D721Med (cell line): ENCODE measurements at regions not wholly inside any gene's neighbourhood (a gene's known extent, or its start where the extent isn't known, plus 50 kb on each side); places are given as distances from the start of the nearest gene placed in this dataset.

Experiments used
- DNase-seq: peaks from one replicate; pipeline ENCODE4 v3.0.0; 2011; ENCODE audit warnings: low spot score; ENCODE audit not compliant: insufficient read length
- FAIRE-seq: peaks from 2 replicates; lab custom pipeline; 2011; peaks lifted over from hg19 to GRCh38; lab: Jason Lieb, UNC
- CTCF ChIP-seq: IDR thresholded peaks from 2 replicates; pipeline ENCODE4 v1.5.1; 2012; ENCODE audit warnings: mild to moderate bottlenecking, control low read depth; ENCODE audit not compliant: insufficient read depth; ENCODE audit errors: missing control alignments

GRCh38 chr20:56985066-56985685 is 281.3 kb downstream of the BMP7 start:
- no peak for FAIRE-seq

GRCh38 chr20:56986476-56986875 is 280.0 kb downstream of the BMP7 start:
- DNase-seq = no peak
- no peak for FAIRE-seq
- no peak for TF ChIP-seq CTCF

More at GRCh38 chr20:56985066-56985685, 281.3 kb downstream of the BMP7 start:
- TF ChIP-seq CTCF = no peak
- no peak for DNase-seq

GRCh38 chr20:56986931-56987720 is 279.3 kb downstream of the BMP7 start:
- FAIRE-seq = no peak

GRCh38 chr20:56987986-56988385 is 278.5 kb downstream of the BMP7 start:
- DNase-seq (no peak), FAIRE-seq (no peak)
- TF ChIP-seq CTCF = no peak

More at GRCh38 chr20:56986931-56987720, 279.3 kb downstream of the BMP7 start:
- no peak for TF ChIP-seq CTCF
- no peak for DNase-seq

- TF ChIP-seq CTCF = no peak
- DNase-seq (no peak), FAIRE-seq (no peak)
Observed at GRCh38 chr20:56988446-56988845, 278.0 kb downstream of the BMP7 start.

- TF ChIP-seq CTCF = no peak
- no peak for FAIRE-seq
- no peak for DNase-seq
Observed at GRCh38 chr20:56989516-56989915, 276.9 kb downstream of the BMP7 start.
